Lower leg skin (tissue), 4 donors: ENCODE measurements at regions not wholly inside any gene's neighbourhood (a gene's known extent, or its start where the extent isn't known, plus 50 kb on each side); places are given as distances from the start of the nearest gene placed in this dataset.
A peak's percentile ranks its signal among the peaks of the same experiment; 100 is the strongest.

Source experiments
- DNase-seq, 2 donors: peaks; one replicate each; pipeline ENCODE4 v3.0.0-alpha.2; 2019; ENCODE audit warnings: low spot score in 2 of 2
- H3K4me3 ChIP-seq: fragments of 200-600 bp; sonication (generic); 2 replicates; pipeline ENCODE4 v1.5.1; 2017; ENCODE audit warnings: mild to moderate bottlenecking, low read depth; ENCODE audit not compliant: poor library complexity, severe bottlenecking
- POLR2A ChIP-seq, 2 donors: fragments of 450-650 bp; IDR thresholded peaks; one replicate each; pipeline ENCODE4 v1.6.1; 2016 to 2017; ENCODE audit warnings: antibody characterized with exemption in 2 of 2, mild to moderate bottlenecking in 1 of 2, moderate library complexity in 1 of 2
- WGBS, 2 donors: methylation state at CpG; one replicate each; pipeline ENCODE4 v1.1.5; 2018; 5-methylcytosine and 5-hydroxymethylcytosine counted together
- intact Hi-C: fragments of 100-400 bp; cut with DNase I; formaldehyde crosslinking; loops from one replicate; pipeline ENCODE4 v1.15.0; 2023; ENCODE audit warnings: low total_unique reads
- TF ChIP-seq, protein P1 (sequence below), 3 donors: fragments of 450-650 bp; IDR thresholded peaks; one replicate each; pipeline ENCODE4 v1.5.1; 2016; ENCODE audit warnings: antibody characterized with exemption in 3 of 3, mild to moderate bottlenecking in 3 of 3, moderate library complexity in 2 of 3

GRCh38 chr12:20017802-20018201, 350.5 kb upstream of the PDE3A start:
- intact Hi-C loops: no loop called here
- H3K4me3 ChIP-seq: no peak overlapping the region
- DNase-seq: no peak
- TF ChIP-seq, protein P1, sequence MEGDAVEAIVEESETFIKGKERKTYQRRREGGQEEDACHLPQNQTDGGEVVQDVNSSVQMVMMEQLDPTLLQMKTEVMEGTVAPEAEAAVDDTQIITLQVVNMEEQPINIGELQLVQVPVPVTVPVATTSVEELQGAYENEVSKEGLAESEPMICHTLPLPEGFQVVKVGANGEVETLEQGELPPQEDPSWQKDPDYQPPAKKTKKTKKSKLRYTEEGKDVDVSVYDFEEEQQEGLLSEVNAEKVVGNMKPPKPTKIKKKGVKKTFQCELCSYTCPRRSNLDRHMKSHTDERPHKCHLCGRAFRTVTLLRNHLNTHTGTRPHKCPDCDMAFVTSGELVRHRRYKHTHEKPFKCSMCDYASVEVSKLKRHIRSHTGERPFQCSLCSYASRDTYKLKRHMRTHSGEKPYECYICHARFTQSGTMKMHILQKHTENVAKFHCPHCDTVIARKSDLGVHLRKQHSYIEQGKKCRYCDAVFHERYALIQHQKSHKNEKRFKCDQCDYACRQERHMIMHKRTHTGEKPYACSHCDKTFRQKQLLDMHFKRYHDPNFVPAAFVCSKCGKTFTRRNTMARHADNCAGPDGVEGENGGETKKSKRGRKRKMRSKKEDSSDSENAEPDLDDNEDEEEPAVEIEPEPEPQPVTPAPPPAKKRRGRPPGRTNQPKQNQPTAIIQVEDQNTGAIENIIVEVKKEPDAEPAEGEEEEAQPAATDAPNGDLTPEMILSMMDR (IDR thresholded peaks at IDR 0.05): no peak
- TF ChIP-seq POLR2A (IDR thresholded peaks at IDR 0.05): no peak

DNA sequence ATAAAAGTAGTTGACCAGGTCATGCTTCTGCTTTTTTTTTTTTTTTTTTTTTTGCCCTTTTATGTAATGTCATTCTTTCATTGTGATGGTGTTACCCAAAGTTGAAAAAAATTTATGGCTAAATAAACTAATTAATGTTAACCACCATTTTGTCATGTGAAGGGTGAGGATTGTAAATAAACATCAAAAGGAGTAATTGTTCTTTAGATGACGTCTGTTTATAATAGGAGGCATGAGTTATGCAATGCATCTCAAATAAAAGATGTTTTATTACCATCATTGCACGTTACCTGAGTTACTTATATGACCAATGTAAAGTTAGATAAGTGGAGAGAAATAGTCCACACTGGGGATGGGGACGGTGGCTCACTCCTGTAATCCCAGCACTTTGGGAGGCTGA, 349.9 kb upstream of the PDE3A start:
- TF ChIP-seq, protein P1 (IDR thresholded peaks at IDR 0.05): no peak
- TF ChIP-seq POLR2A (IDR thresholded peaks at IDR 0.05): no peak
- DNase-seq: no peak
- no peak overlapping the region for H3K4me3 ChIP-seq
- 37 to 46% methylated on average over 3 of the region's 3 CpGs for whole genome bisulfite sequencing, 2 donors
- intact Hi-C loops: no loop called here

- WGBS, 2 donors: 42 to 49% methylated on average over 6 of the region's 6 CpGs
- H3K4me3 ChIP-seq: no peak overlapping the region
- no peak for TF ChIP-seq POLR2A (IDR thresholded peaks at IDR 0.05)
- TF ChIP-seq, protein P1 (IDR thresholded peaks at IDR 0.05): no peak
- intact Hi-C loops: no loop called here
- peak in 1 of 2 donors; percentile 16 for DNase-seq
Observed at GRCh38 chr12:20024194-20024593, 344.1 kb upstream of the PDE3A start.

DNA sequence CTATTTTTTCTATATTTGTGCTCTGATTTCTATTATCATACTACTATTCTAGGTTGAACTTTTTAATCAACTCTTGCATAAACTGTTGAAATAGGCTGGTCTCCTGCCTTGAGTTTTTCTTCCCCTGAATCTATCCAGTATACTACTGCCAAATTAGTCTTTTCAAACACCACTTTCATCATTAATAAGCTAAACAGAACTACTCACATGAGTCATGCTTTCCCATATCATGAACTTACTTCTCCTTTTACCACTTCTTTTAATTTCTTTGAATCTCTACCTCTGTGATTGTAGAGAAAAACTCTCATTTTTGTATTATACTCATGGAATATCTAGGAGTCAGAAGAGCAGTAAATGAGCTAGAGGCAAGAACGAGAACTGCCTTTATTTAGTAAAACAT, 340.3 kb upstream of the PDE3A start:
- WGBS, 2 donors: 89 to 95% methylated on average over 1 of the region's 1 CpG
- intact Hi-C loops: no loop called here
- TF ChIP-seq POLR2A (IDR thresholded peaks at IDR 0.05): no peak
- TF ChIP-seq, protein P1 (IDR thresholded peaks at IDR 0.05): no peak
- DNase-seq: no peak
- H3K4me3 ChIP-seq: no peak overlapping the region

DNA sequence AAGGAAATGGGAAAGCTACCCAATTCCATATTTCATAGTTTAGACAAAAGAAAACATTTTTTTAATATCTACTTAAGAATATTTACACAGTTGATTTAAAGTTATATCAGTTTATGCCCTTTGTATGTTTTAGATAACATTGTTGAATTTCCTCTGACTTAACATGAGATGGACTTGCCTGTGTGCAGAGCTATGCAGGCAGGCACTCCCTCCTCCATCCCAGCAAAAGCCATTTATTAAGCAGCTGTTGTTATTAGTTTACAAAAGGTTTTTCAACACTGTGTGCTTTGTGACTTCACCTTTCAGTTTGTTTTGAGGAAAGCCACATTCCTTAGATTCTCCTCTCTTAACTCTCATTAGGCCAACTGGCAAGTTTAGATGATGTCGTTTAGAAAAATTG, 337.5 kb upstream of the PDE3A start:
- TF ChIP-seq POLR2A (IDR thresholded peaks at IDR 0.05): no peak
- TF ChIP-seq, protein P1 (IDR thresholded peaks at IDR 0.05): no peak
- no peak overlapping the region for H3K4me3 ChIP-seq
- intact Hi-C loops: no loop called here
- WGBS, 2 donors: 50 to 81% methylated on average over 1 of the region's 1 CpG
- DNase-seq: no peak

DNA sequence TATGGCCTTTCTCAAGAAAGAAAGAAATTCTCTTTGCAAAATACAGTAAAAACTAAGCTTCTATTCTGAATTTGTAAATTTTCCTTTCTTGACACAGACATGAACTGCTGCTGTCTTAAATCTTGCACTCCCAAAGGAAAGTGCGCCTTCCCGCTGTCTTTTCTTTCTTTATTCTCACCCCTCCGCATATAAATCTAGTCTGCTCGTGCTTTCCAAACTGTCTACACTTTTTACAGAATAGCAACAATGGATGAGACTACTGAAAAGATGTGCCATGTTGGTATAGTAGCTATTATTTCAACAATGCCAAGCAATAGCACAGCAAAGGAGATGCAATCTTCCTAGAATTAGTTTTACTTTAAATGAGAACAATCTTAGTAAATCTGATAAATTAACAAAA, 328.8 kb upstream of the PDE3A start:
- DNase-seq: no peak
- intact Hi-C loops: no loop called here
- WGBS, 2 donors: 95 to 97% methylated on average over 4 of the region's 4 CpGs
- no peak overlapping the region for H3K4me3 ChIP-seq
- no peak for TF ChIP-seq POLR2A (IDR thresholded peaks at IDR 0.05)
- TF ChIP-seq, protein P1 (IDR thresholded peaks at IDR 0.05): no peak
